GM18909 (cell line): ENCODE measurements at regions not wholly inside any gene's neighbourhood (a gene's known extent, or its start where the extent isn't known, plus 50 kb on each side); places are given as distances from the start of the nearest gene placed in this dataset.

ENCODE experiments used
- ATAC-seq: cut with Tn5 transposase; IDR thresholded peaks from one replicate; pipeline ENCODE4 v1.9.1; 2021; ENCODE audit warnings: mild to moderate bottlenecking; ENCODE audit not compliant: unreplicated experiment, poor library complexity

DNA sequence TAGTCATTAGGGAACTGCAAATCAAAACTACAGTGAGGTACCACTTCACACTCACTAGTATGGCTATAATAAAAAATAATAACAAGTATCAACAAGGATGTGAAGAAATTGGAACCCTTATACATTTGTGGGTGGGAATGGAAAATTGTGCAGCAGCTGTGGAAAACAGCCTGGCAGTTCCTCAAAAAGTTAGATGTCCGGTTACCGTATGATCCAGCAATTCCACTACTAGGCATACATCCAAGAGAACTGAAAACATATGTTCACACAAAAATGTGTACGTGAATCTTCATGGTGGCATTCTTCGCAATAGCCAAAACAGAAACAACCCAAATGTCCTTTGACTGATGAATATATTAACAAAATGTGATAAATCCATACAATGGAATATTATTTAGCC is 187.9 kb upstream of the LYSMD4 start:
- no peak for ATAC-seq

GRCh38 chr15:99918072-99918471 is 184.8 kb upstream of the LYSMD4 start:
- ATAC-seq = no peak

- no peak for ATAC-seq
These were observed 184.0 kb upstream of the LYSMD4 start for GRCh38 chr15:99917252-99917651.

GRCh38 chr15:99916668-99917223 is 183.5 kb upstream of the LYSMD4 start:
- no peak for ATAC-seq

GRCh38 chr15:99914723-99915122 is 181.5 kb upstream of the LYSMD4 start:
- ATAC-seq = no peak

GRCh38 chr15:99911816-99912215 is 178.6 kb upstream of the LYSMD4 start:
- ATAC-seq = no peak

- no peak for ATAC-seq
These were observed 176.5 kb upstream of the LYSMD4 start for GRCh38 chr15:99909592-99910295.

DNA sequence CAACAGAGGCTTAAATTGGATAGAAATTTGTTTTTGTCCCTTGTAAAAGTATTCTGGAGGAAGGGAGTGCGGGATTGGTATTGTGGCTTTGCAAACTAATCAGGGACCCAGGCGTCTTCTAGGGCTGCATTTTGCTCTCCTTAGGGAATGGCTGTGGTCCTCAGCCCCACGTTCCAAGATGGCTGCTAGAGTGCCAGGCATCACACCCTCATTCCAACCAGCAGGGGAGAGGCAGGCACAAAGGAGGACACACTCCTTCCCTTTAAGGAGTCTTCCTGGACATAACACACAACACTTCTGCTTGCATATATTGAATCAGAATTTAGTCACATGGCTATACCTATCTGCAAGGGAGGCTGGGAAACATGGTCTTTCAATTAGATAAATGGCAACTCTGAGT is 174.5 kb upstream of the LYSMD4 start:
- ATAC-seq = no peak

DNA sequence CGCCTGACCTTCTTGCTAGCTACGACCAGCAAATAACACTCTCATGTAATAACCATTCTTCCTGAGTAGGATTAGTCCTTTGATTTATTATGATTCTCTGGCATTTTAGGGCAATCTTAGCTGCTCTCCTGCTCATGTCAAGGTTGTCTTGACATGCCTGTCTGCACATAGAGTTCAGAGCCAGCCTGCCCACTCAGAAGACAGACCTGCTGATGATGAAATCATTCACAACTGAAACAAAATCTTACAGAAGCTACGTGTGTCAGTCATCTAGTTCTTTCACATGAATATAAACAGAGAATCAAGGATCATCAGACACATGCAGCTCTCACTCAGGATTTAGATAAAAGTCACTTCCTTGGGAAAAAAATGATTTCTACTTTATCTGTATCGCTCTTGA is 173.6 kb upstream of the LYSMD4 start:
- no peak for ATAC-seq

- ATAC-seq = no peak
These were observed 173.1 kb upstream of the LYSMD4 start for GRCh38 chr15:99906311-99906710.

DNA sequence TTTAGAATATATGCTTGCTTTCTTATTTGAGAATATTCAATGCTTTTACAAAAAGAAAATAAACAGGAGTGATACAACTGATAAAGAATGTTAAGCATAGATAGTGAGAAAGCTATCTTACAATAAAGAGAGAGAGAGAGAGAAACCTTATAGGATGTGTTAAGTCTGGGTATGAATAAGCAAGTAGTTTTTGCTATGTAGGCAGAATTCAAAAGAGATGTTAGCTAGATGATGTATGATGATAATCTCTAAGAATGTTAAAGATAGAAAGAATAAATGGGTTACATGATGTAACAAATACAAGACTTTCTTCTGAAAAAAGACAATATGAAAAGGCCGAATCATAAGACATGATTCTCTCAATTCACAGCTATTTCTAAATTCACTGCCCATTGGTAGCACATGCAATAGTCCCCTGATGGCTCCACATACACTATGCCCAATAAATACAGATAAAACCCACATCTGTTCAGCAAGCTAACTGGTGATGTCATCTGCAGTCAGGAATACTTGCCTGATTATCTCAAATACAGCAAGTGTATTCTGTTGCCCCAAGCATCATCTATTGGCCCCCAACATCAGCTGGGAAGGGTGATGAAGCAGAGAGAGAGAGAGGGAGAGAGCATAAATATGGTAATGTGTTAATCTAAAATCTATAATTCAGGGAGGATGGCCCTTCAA is 169.2 kb upstream of the LYSMD4 start:
- ATAC-seq = no peak

DNA sequence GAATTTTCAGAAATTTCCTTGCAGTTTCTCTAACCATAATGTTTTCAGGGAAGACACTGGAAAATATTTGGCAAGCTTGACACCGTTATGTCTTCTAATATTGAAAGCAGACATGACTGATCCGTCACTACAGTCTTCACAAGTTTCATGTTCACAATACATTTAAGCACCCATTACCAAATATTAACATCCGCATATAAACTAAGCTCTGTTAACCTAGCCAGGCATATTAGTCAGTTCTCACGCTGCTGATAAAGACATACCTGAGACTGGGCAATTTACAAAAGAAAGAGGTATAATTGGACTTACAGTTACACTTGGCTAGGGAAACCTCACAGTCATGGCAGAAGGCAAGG is 162.7 kb upstream of the LYSMD4 start:
- peak; percentile 20 for ATAC-seq

DNA sequence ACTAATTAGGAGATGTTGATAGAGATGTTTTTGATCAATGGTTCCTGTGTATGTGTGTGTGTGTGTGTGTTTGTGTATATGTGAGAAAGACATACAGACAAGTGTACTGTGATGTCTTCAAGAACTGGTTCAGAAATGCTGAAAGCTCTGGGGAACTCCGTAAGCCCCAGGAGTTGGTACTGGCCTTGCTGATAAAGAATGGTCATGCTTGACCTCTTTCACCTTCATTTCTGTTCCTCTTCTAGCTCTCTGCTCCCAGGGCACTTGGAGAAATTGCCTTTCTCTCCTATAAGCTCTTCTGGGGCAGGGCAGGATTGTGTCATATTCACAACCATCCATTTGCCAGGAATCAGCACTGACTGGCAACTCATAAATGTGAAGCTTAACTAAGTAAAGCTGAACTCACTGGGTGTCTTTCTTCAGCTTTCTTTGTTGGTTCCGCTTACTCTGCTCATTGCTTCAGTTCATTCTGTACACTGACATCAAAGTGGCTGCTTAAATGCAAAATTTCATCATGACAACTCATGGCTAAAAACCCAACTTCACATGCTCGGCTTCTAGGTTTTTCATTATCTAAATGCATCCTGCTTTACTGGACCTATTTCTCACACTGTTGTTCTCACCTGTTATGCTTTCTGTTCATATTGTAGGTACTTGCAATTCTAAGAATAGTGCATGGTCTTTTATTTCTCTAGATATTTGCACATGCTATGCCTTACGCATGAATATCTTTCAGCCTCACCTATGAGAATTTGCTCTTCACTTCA is 162.1 kb upstream of the LYSMD4 start:
- ATAC-seq = peak; percentile 73

DNA sequence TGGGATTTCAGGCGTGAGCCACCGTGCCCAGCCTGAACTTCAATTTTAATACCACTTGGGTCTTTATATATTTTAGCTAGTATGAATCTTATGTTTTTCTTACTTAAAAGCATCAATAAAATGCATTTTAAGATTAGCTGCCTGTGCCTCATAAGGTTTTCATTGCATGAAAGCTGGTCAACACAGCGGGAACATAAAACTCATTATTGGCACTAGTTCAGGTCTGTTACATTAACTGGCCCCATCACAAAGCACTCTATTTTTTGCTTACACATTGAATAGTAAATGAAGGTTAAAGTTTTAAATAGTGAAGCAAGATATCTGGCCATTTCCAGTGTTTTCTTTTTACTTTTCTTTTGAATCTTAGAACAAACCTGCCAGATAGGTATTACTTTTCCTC is 145.6 kb upstream of the LYSMD4 start:
- ATAC-seq = no peak

DNA sequence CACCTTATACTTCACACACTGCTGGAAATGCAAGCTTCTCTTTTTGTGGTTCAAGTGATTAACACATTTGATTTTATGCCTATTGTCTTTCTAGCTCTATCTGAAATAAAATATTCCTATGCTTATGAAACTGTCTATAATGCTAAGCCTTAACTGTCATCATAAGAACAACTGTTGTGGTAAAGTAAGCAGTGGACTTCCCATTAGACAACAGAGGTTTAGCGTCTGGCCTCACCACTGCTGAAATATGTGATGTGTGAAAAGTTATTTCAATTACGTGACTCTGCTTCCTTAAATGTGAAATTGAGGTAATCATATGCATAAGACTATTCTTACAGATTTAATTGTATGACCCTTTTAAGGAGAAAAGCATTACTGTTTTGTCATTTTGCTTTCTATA is 140.2 kb upstream of the LYSMD4 start:
- no peak for ATAC-seq

DNA sequence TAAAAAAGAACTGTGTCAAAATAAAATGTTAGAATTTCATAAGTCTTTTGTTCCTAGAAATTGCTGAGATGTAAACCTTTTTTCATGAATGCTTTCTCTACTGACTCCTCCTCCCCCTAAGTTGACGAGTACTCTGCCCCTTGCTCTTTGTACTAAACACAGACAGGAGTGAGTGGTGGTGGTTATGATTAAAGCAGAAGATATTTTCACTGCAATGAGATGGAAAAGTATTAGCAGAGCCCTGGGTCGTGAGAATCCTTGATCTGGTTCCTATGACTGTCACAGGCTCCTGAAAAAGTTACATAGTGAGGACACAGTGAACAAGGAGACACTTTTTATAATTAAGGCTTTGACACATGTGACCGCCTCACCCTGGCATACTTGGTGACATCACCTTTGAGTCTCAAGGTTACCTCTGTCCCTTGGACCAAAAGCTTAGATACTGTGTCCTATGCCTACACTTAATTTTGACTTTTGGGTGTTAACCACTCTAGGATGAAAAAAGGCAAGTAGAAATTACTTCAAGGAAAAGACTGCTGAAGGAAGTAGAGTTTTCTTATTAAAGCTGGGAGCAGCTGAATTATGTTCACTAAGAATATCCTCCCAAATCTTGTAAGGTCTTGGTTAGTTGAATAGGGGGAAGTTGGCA is 130.4 kb upstream of the LYSMD4 start:
- no peak for ATAC-seq

- no peak for ATAC-seq
These were observed 124.6 kb upstream of the LYSMD4 start for GRCh38 chr15:99857836-99858235.

DNA sequence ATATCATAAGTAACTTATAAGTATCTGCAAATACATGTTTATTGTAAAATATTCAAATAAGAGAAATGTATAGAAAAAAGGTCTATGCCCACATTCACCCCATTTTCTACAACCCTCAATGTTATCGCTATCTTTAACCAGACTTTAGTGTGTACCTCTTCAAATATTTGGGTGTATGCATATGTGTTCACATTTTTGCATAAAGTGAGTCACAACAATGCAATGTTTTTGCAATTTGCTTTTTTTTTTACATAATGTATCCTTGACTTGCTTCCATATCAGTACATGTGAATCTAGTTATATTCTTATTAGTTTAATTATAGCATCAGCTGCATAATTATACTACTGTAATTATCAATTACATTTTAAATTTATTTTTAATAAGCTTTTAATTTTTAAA is 117.3 kb upstream of the LYSMD4 start:
- no peak for ATAC-seq

- ATAC-seq = peak; percentile 79
These were observed 111.8 kb upstream of the LYSMD4 start for GRCh38 chr15:99845009-99845408.

DNA sequence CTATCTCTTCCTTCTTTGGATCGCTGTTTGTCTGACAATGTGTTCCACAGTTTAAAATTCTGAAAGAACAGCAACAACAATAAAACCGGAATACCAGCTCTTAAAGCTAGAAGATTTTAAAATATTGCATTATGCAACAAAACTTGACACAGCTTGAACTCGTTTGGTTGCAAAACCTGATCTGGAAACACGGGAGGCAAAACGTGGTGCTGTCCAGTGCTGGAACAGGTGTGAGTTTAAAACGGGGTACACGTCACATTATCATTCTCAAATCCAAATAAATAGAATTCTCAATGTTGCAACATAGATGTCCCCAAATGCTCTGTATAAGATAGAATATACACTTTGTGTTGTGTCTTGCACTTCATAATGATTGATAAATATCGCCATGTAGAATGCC is 110.9 kb upstream of the LYSMD4 start:
- ATAC-seq = no peak

GRCh38 chr15:99842071-99842470 is 108.8 kb upstream of the LYSMD4 start:
- ATAC-seq = no peak
